WTC11 (cell line): ENCODE measurements at regions not wholly inside any gene's neighbourhood (a gene's known extent, or its start where the extent isn't known, plus 50 kb on each side); places are given as distances from the start of the nearest gene placed in this dataset.

Experiments
- ATAC-seq: fragments of 200-7000 bp; cut with Tn5 transposase; 2 replicates; pipeline ENCODE4 v1.10.0; 2021; ENCODE audit warnings: mild to moderate bottlenecking, moderate library complexity
- CTCF ChIA-PET: fragments of 300-600 bp; sonication (Branson Sonifier 250); formaldehyde crosslinking; loops from one replicate; lab custom pipeline; 2021; ENCODE audit warnings: antibody characterized with exemption; lab: Charles Lee
- POLR2A ChIA-PET: fragments of 350-600 bp; sonication (Branson Sonifier 250); formaldehyde crosslinking; loops from one replicate; lab custom pipeline; 2021; ENCODE audit warnings: antibody characterized with exemption; lab: Charles Lee
- DNase-seq: peaks from one replicate; pipeline ENCODE4 v3.0.0; 2021; ENCODE audit warnings: low spot score
- H3K27ac Mint-ChIP-seq: 2 replicates; pipeline ENCODE4 v1.8.0; 2021; ENCODE audit warnings: mixed read lengths
- H3K27me3 Mint-ChIP-seq: 2 replicates; pipeline ENCODE4 v1.8.0; 2021; ENCODE audit warnings: low read depth, mild to moderate bottlenecking, moderate library complexity, mixed read lengths
- H3K36me3 Mint-ChIP-seq: 2 replicates; pipeline ENCODE4 v1.8.0; 2021; ENCODE audit warnings: mixed read lengths
- H3K4me1 Mint-ChIP-seq: 2 replicates; pipeline ENCODE4 v1.8.0; 2022; ENCODE audit warnings: mixed read lengths
- H3K4me3 Mint-ChIP-seq: 2 replicates; pipeline ENCODE4 v1.8.0; 2021; ENCODE audit warnings: mild to moderate bottlenecking, moderate library complexity, mixed read lengths
- H3K9me3 Mint-ChIP-seq: 2 replicates; pipeline ENCODE4 v1.8.0; 2021; ENCODE audit warnings: mixed read lengths
- AFF4 ChIP-seq: sonication (generic); formaldehyde crosslinking; IDR thresholded peaks from 2 replicates; pipeline ENCODE4 v1.8.1; 2023; ENCODE audit warnings: mild to moderate bottlenecking, missing genetic modification reagents, borderline replicate concordance
- ARID4B ChIP-seq: sonication (generic); formaldehyde crosslinking; IDR thresholded peaks from 2 replicates; pipeline ENCODE4 v1.8.0; 2023; ENCODE audit warnings: missing genetic modification reagents, mild to moderate bottlenecking, borderline replicate concordance
- CDX4 ChIP-seq: fragments of 250-450 bp; sonication (Bioruptor Pico); IDR thresholded peaks from 2 replicates; pipeline ENCODE4 v1.9.0; 2021; ENCODE audit warnings: moderate library complexity, mild to moderate bottlenecking, inconsistent platforms, borderline replicate concordance
- E2F4 ChIP-seq: sonication (generic); formaldehyde crosslinking; IDR thresholded peaks from 2 replicates; pipeline ENCODE4 v1.8.1; 2022; ENCODE audit warnings: low read depth, mild to moderate bottlenecking, moderate library complexity, missing genetic modification reagents, borderline replicate concordance
- FOXJ3 ChIP-seq: sonication (generic); formaldehyde crosslinking; IDR thresholded peaks from 2 replicates; pipeline ENCODE4 v1.9.0; 2021; ENCODE audit warnings: missing genetic modification reagents, mild to moderate bottlenecking, borderline replicate concordance
- IRF1 ChIP-seq: sonication (generic); formaldehyde crosslinking; IDR thresholded peaks from 2 replicates; pipeline ENCODE4 v1.8.0; 2023; ENCODE audit warnings: missing genetic modification reagents
- JUN ChIP-seq: sonication (generic); formaldehyde crosslinking; IDR thresholded peaks from 2 replicates; pipeline ENCODE4 v1.8.0; 2023; ENCODE audit warnings: mild to moderate bottlenecking, missing genetic modification reagents
- MLX ChIP-seq: sonication (generic); formaldehyde crosslinking; IDR thresholded peaks from 2 replicates; pipeline ENCODE4 v1.8.1; 2023; ENCODE audit warnings: mild to moderate bottlenecking, missing genetic modification reagents, moderate library complexity
- MXD4 ChIP-seq: fragments of 250-450 bp; sonication (Bioruptor Pico); IDR thresholded peaks from 2 replicates; pipeline ENCODE4 v1.8.0; 2021; ENCODE audit warnings: mild to moderate bottlenecking, moderate library complexity, borderline replicate concordance
- NFATC4 ChIP-seq: fragments of 250-450 bp; sonication (Bioruptor Pico); IDR thresholded peaks from 2 replicates; pipeline ENCODE4 v1.9.0; 2021; ENCODE audit warnings: mild to moderate bottlenecking
- NR3C1 ChIP-seq: sonication (generic); formaldehyde crosslinking; conservative IDR thresholded peaks from 2 replicates; pipeline ENCODE4 v1.8.1; 2023; ENCODE audit warnings: low read depth, mild to moderate bottlenecking, missing genetic modification reagents
- PREB ChIP-seq: sonication (generic); formaldehyde crosslinking; IDR thresholded peaks from 2 replicates; pipeline ENCODE4 v1.8.1; 2022; ENCODE audit warnings: mild to moderate bottlenecking, missing genetic modification reagents, moderate library complexity, borderline replicate concordance
- SOX15 ChIP-seq: fragments of 250-450 bp; sonication (Bioruptor Pico); IDR thresholded peaks from 2 replicates; pipeline ENCODE4 v1.9.0; 2021; ENCODE audit warnings: mild to moderate bottlenecking
- STAT6 ChIP-seq: sonication (generic); formaldehyde crosslinking; conservative IDR thresholded peaks from 2 replicates; pipeline ENCODE4 v1.8.1; 2023; ENCODE audit warnings: mild to moderate bottlenecking, low read depth, missing genetic modification reagents, moderate library complexity
- TEAD4 ChIP-seq: sonication (generic); formaldehyde crosslinking; IDR thresholded peaks from 2 replicates; pipeline ENCODE4 v1.8.0; 2022; ENCODE audit warnings: mild to moderate bottlenecking, missing genetic modification reagents
- ZBTB21 ChIP-seq: sonication (generic); formaldehyde crosslinking; IDR thresholded peaks from 2 replicates; pipeline ENCODE4 v1.8.1; 2023; ENCODE audit warnings: mild to moderate bottlenecking, missing genetic modification reagents, borderline replicate concordance
- ZNF512 ChIP-seq: sonication (generic); formaldehyde crosslinking; IDR thresholded peaks from 2 replicates; pipeline ENCODE4 v1.8.1; 2022; ENCODE audit warnings: missing genetic modification reagents, borderline replicate concordance

- ATAC-seq, result no peak
- Mint-ChIP-seq H3K36me3 (no peaks in the 10 kb centered on the region), H3K9me3 (no peaks in the 10 kb centered on the region), H3K4me3 (no peak overlapping the region), H3K27me3 (no peaks in the 10 kb centered on the region), H3K27ac (no peak overlapping the region), H3K4me1 (peaks cover 23% of the 10 kb centered on the region)
- DNase-seq, result no peak
- TF ChIP-seq CDX4 (CRISPR knock-in tag) (no peak), IRF1 (no peak), ZNF512 (no peak), ZBTB21 (CRISPR knock-in tag) (no peak), MLX (CRISPR knock-in tag) (no peak), FOXJ3 (CRISPR knock-in tag) (no peak), AFF4 (no peak), TEAD4 (CRISPR knock-in tag) (no peak), NFATC4 (CRISPR knock-in tag) (no peak), JUN (CRISPR knock-in tag) (no peak), NR3C1 (no peak), PREB (no peak), E2F4 (CRISPR knock-in tag) (no peak), MXD4 (no peak), STAT6 (CRISPR knock-in tag) (no peak), SOX15 (CRISPR knock-in tag) (no peak), ARID4B (CRISPR knock-in tag) (no peak)
- ChIA-PET CTCF (interaction anchor here (1.0 to 4.0 kb wide), 3 partner anchors 18 to 107 kb away, joined by 3 to 18 read pairs (median 7); no protein-coding TSS in a partner anchor), POLR2A (no interaction called here)
These were observed 104.7 kb upstream of the GSE1 start for GRCh38 chr16:85508388-85508787.
